ENCODE measurements at regions not wholly inside any gene's neighbourhood (a gene's known extent, or its start where the extent isn't known, plus 50 kb on each side); places are given as distances from the start of the nearest gene placed in this dataset.

DNA sequence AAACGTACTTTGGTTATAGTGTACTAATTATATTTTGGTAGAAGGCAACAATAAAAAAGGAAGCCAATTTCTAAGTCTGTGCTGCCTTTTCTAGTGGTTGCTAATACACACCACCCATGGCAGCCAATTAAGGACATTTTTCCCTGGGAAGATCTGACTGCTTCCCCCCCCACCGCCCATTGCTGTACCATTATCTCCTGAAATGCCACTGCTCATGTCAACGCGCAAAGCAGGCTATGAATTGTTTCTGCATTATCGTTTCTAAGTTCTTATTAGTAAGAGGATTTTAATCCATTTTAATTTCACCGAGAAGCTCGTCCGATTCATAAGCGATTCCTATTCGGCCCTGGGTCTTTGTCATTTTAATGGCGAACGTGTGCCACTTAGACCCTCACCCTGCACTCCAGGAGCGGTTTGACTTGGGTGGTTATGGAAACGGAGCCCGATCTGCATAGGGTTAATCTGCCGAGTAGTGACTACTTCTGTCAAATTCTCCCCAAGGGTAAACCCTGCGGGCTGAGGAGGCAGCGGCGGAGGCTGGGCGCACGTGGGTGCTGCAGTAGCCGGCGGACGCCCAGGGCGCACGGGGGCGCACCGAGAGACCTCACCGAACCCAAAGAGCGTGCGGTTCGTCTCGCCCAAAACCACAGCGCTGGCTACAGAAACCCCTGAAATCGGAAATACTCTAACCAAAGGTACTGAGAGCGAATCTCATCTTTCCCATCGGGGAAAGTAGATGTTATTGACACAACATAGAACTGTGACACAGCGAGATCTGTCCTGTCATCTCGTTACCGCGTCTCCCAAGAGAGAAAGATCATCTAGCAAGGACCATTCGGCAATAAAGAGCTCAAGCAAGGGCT is 55.8 kb upstream of the SHC3 start:
- H3K9me3 ChIP-seq (ENCODE audit: insufficient read depth, low read depth, low read length), result no peaks in the 10 kb centered on the region
- no peaks in the 10 kb centered on the region for H3K36me3 ChIP-seq (ENCODE audit: insufficient read depth, low read depth, low read length)
- peak overlapping the region; percentile 79 for H3K4me3 ChIP-seq (ENCODE audit: low read length)
- H3K9ac ChIP-seq (ENCODE audit: low read depth, low read length), result peak overlapping the region; percentile 36; the same call in 1 of the 2 replicates
- H3K27ac ChIP-seq (ENCODE audit: low read length), result no peak overlapping the region
- no peaks in the 10 kb centered on the region for H3K4me1 ChIP-seq (ENCODE audit: insufficient read depth, low read length)
- peaks cover 29% of the 10 kb centered on the region for H3K27me3 ChIP-seq (ENCODE audit: insufficient read depth, low read length)

DNA sequence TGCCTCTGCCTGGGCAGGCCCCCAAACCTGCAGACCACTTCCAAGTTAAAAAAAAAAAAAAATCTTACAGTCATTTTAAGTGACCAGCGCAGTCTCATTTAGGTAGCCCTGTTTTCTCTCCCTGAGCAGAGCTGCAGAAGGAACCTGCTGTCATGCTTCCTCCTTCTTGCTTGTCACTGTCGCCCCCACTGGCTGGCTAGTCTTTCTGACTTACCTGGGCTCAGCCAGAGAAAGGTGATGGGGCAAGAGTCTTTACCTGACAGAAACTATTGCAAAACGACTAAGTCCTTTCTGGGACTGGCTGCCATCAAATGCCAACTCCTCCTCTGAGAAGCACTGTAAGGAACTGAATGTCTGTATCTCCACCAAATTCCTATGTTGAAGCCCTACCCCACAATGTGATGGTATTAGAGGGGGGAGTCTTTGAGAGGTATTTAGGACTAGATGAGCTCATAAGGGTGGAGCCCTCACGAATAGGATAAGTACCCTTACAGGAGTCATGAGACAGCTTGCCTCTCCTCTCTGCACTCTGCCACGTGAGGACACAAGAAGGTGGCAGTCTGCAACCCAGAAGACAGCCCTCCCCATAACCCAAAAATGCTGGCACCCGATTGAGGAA is 58.4 kb upstream of the SHC3 start:
- H3K4me3 ChIP-seq (ENCODE audit: low read length), result no peak overlapping the region
- peaks cover 29% of the 10 kb centered on the region for H3K27me3 ChIP-seq (ENCODE audit: insufficient read depth, low read length)
- no peaks in the 10 kb centered on the region for H3K36me3 ChIP-seq (ENCODE audit: insufficient read depth, low read depth, low read length)
- H3K27ac ChIP-seq (ENCODE audit: low read length), result no peak overlapping the region
- H3K4me1 ChIP-seq (ENCODE audit: insufficient read depth, low read length), result no peaks in the 10 kb centered on the region
- no peaks in the 10 kb centered on the region for H3K9me3 ChIP-seq (ENCODE audit: insufficient read depth, low read depth, low read length)
- no peak overlapping the region for H3K9ac ChIP-seq (ENCODE audit: low read depth, low read length)

GRCh38 chr9:89238424-89238823 is 59.8 kb upstream of the SHC3 start:
- Histone ChIP-seq H3K4me1 (ENCODE audit: insufficient read depth, low read length) (no peaks in the 10 kb centered on the region), H3K9me3 (ENCODE audit: insufficient read depth, low read depth, low read length) (no peaks in the 10 kb centered on the region), H3K27me3 (ENCODE audit: insufficient read depth, low read length) (peaks cover 29% of the 10 kb centered on the region), H3K27ac (ENCODE audit: low read length) (no peak overlapping the region), H3K4me3 (ENCODE audit: low read length) (no peak overlapping the region), H3K36me3 (ENCODE audit: insufficient read depth, low read depth, low read length) (no peaks in the 10 kb centered on the region), H3K9ac (ENCODE audit: low read depth, low read length) (no peak overlapping the region)

GRCh38 chr9:89243296-89244061 is 64.9 kb upstream of the SHC3 start:
- no peaks in the 10 kb centered on the region for H3K9me3 ChIP-seq (ENCODE audit: insufficient read depth, low read depth, low read length)
- H3K36me3 ChIP-seq (ENCODE audit: insufficient read depth, low read depth, low read length), result no peaks in the 10 kb centered on the region
- no peaks in the 10 kb centered on the region for H3K27me3 ChIP-seq (ENCODE audit: insufficient read depth, low read length)
- no peak overlapping the region for H3K27ac ChIP-seq (ENCODE audit: low read length)
- peaks cover 10% of the 10 kb centered on the region; the same call in 1 of the 2 replicates for H3K4me1 ChIP-seq (ENCODE audit: insufficient read depth, low read length)
- H3K9ac ChIP-seq (ENCODE audit: low read depth, low read length), result no peak overlapping the region
- H3K4me3 ChIP-seq (ENCODE audit: low read length), result no peak overlapping the region

DNA sequence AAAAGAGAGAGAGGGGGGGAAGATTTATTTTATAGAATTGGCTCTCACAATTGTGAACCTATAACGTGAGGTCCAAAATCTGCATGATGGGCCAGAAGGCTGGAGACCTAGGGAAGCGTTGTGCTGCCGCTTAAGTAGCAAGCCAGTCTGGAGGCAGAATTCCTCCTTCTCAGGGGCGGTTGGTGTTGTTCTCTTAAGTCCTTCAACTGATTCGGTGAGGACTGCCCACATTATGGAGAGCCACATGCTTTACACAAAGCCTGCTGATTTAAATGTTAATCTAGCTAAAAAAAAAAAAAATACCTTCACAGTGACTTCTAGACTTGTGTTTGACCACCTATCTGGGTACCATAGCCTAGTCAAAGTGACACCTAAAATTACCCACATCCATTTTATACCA is 64.2 kb upstream of the CKS2 start:
- H3K9ac ChIP-seq (ENCODE audit: low read depth, low read length), result peak overlapping the region; percentile 30; the same call in 1 of the 2 replicates
- peaks cover 10% of the 10 kb centered on the region; the same call in 1 of the 2 replicates for H3K4me1 ChIP-seq (ENCODE audit: insufficient read depth, low read length)
- H3K4me3 ChIP-seq (ENCODE audit: low read length), result no peak overlapping the region
- H3K27ac ChIP-seq (ENCODE audit: low read length), result no peak overlapping the region
- H3K9me3 ChIP-seq (ENCODE audit: insufficient read depth, low read depth, low read length), result no peaks in the 10 kb centered on the region
- H3K36me3 ChIP-seq (ENCODE audit: insufficient read depth, low read depth, low read length), result no peaks in the 10 kb centered on the region
- H3K27me3 ChIP-seq (ENCODE audit: insufficient read depth, low read length), result no peaks in the 10 kb centered on the region

GRCh38 chr9:89247431-89248353 is 63.3 kb upstream of the CKS2 start:
- no peaks in the 10 kb centered on the region for H3K36me3 ChIP-seq (ENCODE audit: insufficient read depth, low read depth, low read length)

GRCh38 chr9:89249001-89249400 is 62.0 kb upstream of the CKS2 start:
- H3K9me3 ChIP-seq (ENCODE audit: insufficient read depth, low read depth, low read length), result no peaks in the 10 kb centered on the region
- no peak overlapping the region for H3K27ac ChIP-seq (ENCODE audit: low read length)
- H3K36me3 ChIP-seq (ENCODE audit: insufficient read depth, low read depth, low read length), result no peaks in the 10 kb centered on the region
- no peaks in the 10 kb centered on the region for H3K27me3 ChIP-seq (ENCODE audit: insufficient read depth, low read length)
- H3K9ac ChIP-seq (ENCODE audit: low read depth, low read length), result no peak overlapping the region
- H3K4me3 ChIP-seq (ENCODE audit: low read length), result no peak overlapping the region
- peaks cover 10% of the 10 kb centered on the region; the same call in 1 of the 2 replicates for H3K4me1 ChIP-seq (ENCODE audit: insufficient read depth, low read length)

More at GRCh38 chr9:89247431-89248353, 63.3 kb upstream of the CKS2 start:
- H3K4me1 ChIP-seq (ENCODE audit: insufficient read depth, low read length), result peaks cover 10% of the 10 kb centered on the region; the same call in 1 of the 2 replicates
- H3K9me3 ChIP-seq (ENCODE audit: insufficient read depth, low read depth, low read length), result no peaks in the 10 kb centered on the region
- H3K27ac ChIP-seq (ENCODE audit: low read length), result no peak overlapping the region
- H3K27me3 ChIP-seq (ENCODE audit: insufficient read depth, low read length), result no peaks in the 10 kb centered on the region
- no peak overlapping the region for H3K4me3 ChIP-seq (ENCODE audit: low read length)
- H3K9ac ChIP-seq (ENCODE audit: low read depth, low read length), result peak overlapping the region; percentile 30; the same call in 1 of the 2 replicates

DNA sequence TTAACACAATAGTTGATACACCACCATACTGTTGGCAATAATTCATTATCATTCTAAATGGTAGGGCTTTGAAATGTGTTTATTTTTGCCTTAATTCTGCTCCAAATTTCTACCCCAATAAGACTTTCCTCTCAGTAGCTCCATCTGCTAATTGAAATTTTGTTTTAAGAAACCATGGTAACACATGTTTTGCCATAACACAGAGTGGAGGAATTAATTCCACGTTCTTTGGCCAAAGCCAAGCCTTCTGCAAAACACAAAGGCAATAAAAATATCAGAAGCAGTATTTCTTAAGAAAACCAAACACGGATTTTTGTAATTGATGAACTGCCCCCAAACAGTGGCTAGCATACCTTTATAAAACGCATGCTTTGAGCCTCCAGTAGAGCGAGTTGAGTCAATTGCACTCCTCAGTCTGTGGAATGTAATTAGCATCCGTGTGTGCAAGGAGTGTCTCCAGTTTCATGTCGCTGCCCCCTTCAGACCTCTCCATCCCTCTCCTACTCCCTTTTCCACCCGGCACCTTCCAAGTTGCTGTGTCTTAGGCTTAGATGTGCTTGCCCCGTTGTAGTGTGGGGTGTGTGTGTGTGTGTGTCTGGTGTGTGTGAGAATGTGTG is 58.2 kb upstream of the CKS2 start:
- H3K27me3 ChIP-seq (ENCODE audit: insufficient read depth, low read length), result no peaks in the 10 kb centered on the region
- H3K9me3 ChIP-seq (ENCODE audit: insufficient read depth, low read depth, low read length), result no peaks in the 10 kb centered on the region
- H3K4me1 ChIP-seq (ENCODE audit: insufficient read depth, low read length), result peaks cover under 1% of the 10 kb centered on the region; the same call in 1 of the 2 replicates
- H3K4me3 ChIP-seq (ENCODE audit: low read length), result no peak overlapping the region
- no peak overlapping the region for H3K27ac ChIP-seq (ENCODE audit: low read length)
- no peak overlapping the region for H3K9ac ChIP-seq (ENCODE audit: low read depth, low read length)
- H3K36me3 ChIP-seq (ENCODE audit: insufficient read depth, low read depth, low read length), result no peaks in the 10 kb centered on the region

GRCh38 chr9:89254058-89254772 is 56.8 kb upstream of the CKS2 start:
- Histone ChIP-seq H3K9me3 (ENCODE audit: insufficient read depth, low read depth, low read length) (no peaks in the 10 kb centered on the region), H3K9ac (ENCODE audit: low read depth, low read length) (no peak overlapping the region), H3K4me1 (ENCODE audit: insufficient read depth, low read length) (no peaks in the 10 kb centered on the region), H3K36me3 (ENCODE audit: insufficient read depth, low read depth, low read length) (no peaks in the 10 kb centered on the region), H3K4me3 (ENCODE audit: low read length) (no peak overlapping the region), H3K27ac (ENCODE audit: low read length) (no peak overlapping the region), H3K27me3 (ENCODE audit: insufficient read depth, low read length) (no peaks in the 10 kb centered on the region)

DNA sequence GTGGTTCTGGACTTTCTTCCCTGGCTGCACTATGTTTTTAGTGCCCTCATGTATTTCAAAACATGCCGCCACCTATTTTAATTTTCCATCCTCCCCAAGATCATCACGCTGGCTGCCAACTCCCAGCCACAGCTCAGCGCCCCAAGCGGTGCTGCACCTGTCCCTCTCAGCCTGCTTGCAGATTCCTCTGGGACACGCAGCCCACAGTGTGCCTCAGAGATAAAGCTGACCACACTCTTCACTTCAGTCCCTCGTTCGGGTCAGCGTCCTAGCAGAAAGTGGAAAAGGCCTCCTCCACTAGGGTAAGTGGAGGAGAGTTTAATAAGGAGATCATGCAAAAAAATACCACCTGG is 56.2 kb upstream of the CKS2 start:
- Histone ChIP-seq H3K9ac (ENCODE audit: low read depth, low read length) (no peak overlapping the region), H3K27ac (ENCODE audit: low read length) (no peak overlapping the region), H3K4me3 (ENCODE audit: low read length) (no peak overlapping the region), H3K9me3 (ENCODE audit: insufficient read depth, low read depth, low read length) (no peaks in the 10 kb centered on the region), H3K36me3 (ENCODE audit: insufficient read depth, low read depth, low read length) (no peaks in the 10 kb centered on the region), H3K27me3 (ENCODE audit: insufficient read depth, low read length) (no peaks in the 10 kb centered on the region), H3K4me1 (ENCODE audit: insufficient read depth, low read length) (no peaks in the 10 kb centered on the region)
